ENCODE measurements at regions not wholly inside any gene's neighbourhood (a gene's known extent, or its start where the extent isn't known, plus 50 kb on each side); places are given as distances from the start of the nearest gene placed in this dataset.

- Histone ChIP-seq H3K36me3 (ENCODE audit: control insufficient read depth in 2 of 3, insufficient read depth in 3 of 3, low read length in 3 of 3) (no peaks in the 10 kb centered on the region), H3K27ac (ENCODE audit: low read depth, low read length) (no peak overlapping the region), H3K4me3 (ENCODE audit: low read length) (no peak overlapping the region), H3K27me3 (ENCODE audit: control insufficient read depth in 2 of 2, insufficient read depth in 2 of 2, low read length in 2 of 2) (no peaks in the 10 kb centered on the region), H3K9me3 (ENCODE audit: control insufficient read depth in 2 of 3, low read length in 3 of 3) (no peaks in the 10 kb centered on the region), H3K4me1 (ENCODE audit: control insufficient read depth in 2 of 2, insufficient read depth in 2 of 2, low read length in 2 of 2) (no peaks in the 10 kb centered on the region)
- Mint-ChIP-seq H3K27ac (no peak overlapping the region), H3K4me1 (no peaks in the 10 kb centered on the region), H3K36me3 (no peaks in the 10 kb centered on the region), H3K4me3 (no peak overlapping the region), H3K9me3 (peaks cover 0 to 5% (median 0%) of the 10 kb centered on the region in 11 donors), H3K27me3 (peaks cover 0 to 12% (median 5%) of the 10 kb centered on the region in 5 donors)
- ATAC-seq (no peak), DNase-seq (no peak)
- intact Hi-C loops (cut with micrococcal nuclease), result no loop called here
- POLR2A ChIA-PET, result no interaction called here
- CTCF ChIA-PET, result no interaction called here
These were observed 171.9 kb downstream of the MAD2L1 start for GRCh38 chr4:119894650-119895208.

GRCh38 chr4:119873794-119874325 lies 192.8 kb downstream of the MAD2L1 start:
- ChIA-PET CTCF (no interaction called here), POLR2A (no interaction called here)
- DNase-seq (no peak), ATAC-seq (no peak)
- Histone ChIP-seq H3K4me1 (ENCODE audit: control insufficient read depth in 2 of 2, insufficient read depth in 2 of 2, low read length in 2 of 2) (no peaks in the 10 kb centered on the region), H3K4me3 (ENCODE audit: low read length) (no peak overlapping the region), H3K9me3 (ENCODE audit: control insufficient read depth in 2 of 3, low read length in 3 of 3) (no peaks in the 10 kb centered on the region), H3K36me3 (ENCODE audit: control insufficient read depth in 2 of 3, insufficient read depth in 3 of 3, low read length in 3 of 3) (no peaks in the 10 kb centered on the region), H3K27ac (ENCODE audit: low read depth, low read length) (no peak overlapping the region), H3K27me3 (ENCODE audit: control insufficient read depth in 2 of 2, insufficient read depth in 2 of 2, low read length in 2 of 2) (no peaks in the 10 kb centered on the region)
- H3K27me3 Mint-ChIP-seq, result peaks cover 0 to 4% (median 0%) of the 10 kb centered on the region in 5 donors
- peaks cover 0 to 8% (median 0%) of the 10 kb centered on the region in 11 donors for H3K9me3 Mint-ChIP-seq
- intact Hi-C loops (cut with micrococcal nuclease), result no loop called here
- no peak overlapping the region for H3K4me3 Mint-ChIP-seq
- H3K27ac Mint-ChIP-seq, result no peak overlapping the region
- no peaks in the 10 kb centered on the region for H3K36me3 Mint-ChIP-seq
- no peaks in the 10 kb centered on the region for H3K4me1 Mint-ChIP-seq

DNA sequence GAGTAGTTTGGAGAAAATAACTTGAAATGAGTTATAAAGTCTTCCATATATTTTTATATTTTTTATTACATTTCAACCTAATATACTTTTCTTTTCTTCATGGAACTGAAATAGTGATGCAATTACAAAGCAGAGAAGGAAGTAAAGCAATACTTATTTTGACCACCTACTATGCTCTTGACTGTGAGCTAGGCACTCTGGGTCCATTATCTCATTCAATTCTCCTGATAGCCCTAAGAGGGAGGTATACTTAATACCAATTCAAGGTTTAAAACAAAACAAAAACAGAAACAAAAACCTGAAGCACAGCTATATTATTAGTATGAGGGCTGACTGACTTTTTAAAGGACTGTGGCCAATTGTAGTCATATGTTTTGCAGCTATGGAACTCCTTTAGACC lies 193.5 kb downstream of the MAD2L1 start:
- Mint-ChIP-seq H3K4me3 (no peak overlapping the region), H3K36me3 (no peaks in the 10 kb centered on the region), H3K27ac (no peak overlapping the region), H3K4me1 (no peaks in the 10 kb centered on the region), H3K9me3 (peaks cover 0 to 3% (median 0%) of the 10 kb centered on the region in 11 donors), H3K27me3 (peaks cover 0 to 4% (median 0%) of the 10 kb centered on the region in 5 donors)
- Histone ChIP-seq H3K36me3 (ENCODE audit: control insufficient read depth in 2 of 3, insufficient read depth in 3 of 3, low read length in 3 of 3) (no peaks in the 10 kb centered on the region), H3K27me3 (ENCODE audit: control insufficient read depth in 2 of 2, insufficient read depth in 2 of 2, low read length in 2 of 2) (no peaks in the 10 kb centered on the region), H3K4me3 (ENCODE audit: low read length) (no peak overlapping the region), H3K9me3 (ENCODE audit: control insufficient read depth in 2 of 3, low read length in 3 of 3) (no peaks in the 10 kb centered on the region), H3K4me1 (ENCODE audit: control insufficient read depth in 2 of 2, insufficient read depth in 2 of 2, low read length in 2 of 2) (no peaks in the 10 kb centered on the region), H3K27ac (ENCODE audit: low read depth, low read length) (no peak overlapping the region)
- DNase-seq (no peak), ATAC-seq (no peak)
- ChIA-PET CTCF (no interaction called here), POLR2A (no interaction called here)
- intact Hi-C loops (cut with micrococcal nuclease), result no loop called here

DNA sequence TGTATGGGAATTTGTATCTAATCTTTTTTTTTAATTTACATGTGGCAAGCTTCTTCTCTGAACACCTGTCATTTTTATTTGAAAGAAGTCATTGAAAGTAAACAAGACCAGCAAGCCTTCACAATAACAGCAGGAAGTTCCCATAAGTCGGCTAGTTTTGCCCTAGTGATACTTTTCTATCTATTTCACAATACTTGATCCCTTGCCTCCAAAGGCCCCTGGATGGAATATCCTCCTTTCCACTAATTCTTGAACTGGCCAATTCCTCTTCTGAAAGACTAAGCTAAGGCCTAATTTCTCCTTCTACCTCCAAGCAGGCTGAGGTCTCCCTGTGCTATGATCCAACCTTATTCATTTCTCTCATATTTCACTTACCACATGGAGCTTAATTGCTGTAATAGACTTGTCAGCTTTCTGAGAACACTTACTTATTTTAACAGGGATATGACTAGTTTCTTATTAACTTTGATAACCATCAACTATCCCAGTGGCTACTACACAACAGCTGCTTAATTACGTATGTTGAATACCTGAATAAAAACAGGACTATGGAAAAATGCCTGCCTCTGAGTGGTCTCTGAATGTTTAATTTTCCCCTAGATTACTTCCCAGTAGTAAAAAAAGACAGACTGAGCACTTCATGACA lies 194.2 kb downstream of the MAD2L1 start:
- CTCF ChIA-PET, result no interaction called here
- intact Hi-C loops (cut with micrococcal nuclease), result no loop called here
- Histone ChIP-seq H3K4me1 (ENCODE audit: control insufficient read depth in 2 of 2, insufficient read depth in 2 of 2, low read length in 2 of 2) (no peaks in the 10 kb centered on the region), H3K27ac (ENCODE audit: low read depth, low read length) (no peak overlapping the region), H3K36me3 (ENCODE audit: control insufficient read depth in 2 of 3, insufficient read depth in 3 of 3, low read length in 3 of 3) (no peaks in the 10 kb centered on the region), H3K4me3 (ENCODE audit: low read length) (no peak overlapping the region), H3K27me3 (ENCODE audit: control insufficient read depth in 2 of 2, insufficient read depth in 2 of 2, low read length in 2 of 2) (no peaks in the 10 kb centered on the region), H3K9me3 (ENCODE audit: control insufficient read depth in 2 of 3, low read length in 3 of 3) (no peaks in the 10 kb centered on the region)
- Mint-ChIP-seq H3K4me3 (no peak overlapping the region), H3K4me1 (no peaks in the 10 kb centered on the region), H3K27me3 (peaks cover 0 to 4% (median 0%) of the 10 kb centered on the region in 5 donors), H3K27ac (no peak overlapping the region), H3K9me3 (peaks cover 0 to 1% (median 0%) of the 10 kb centered on the region in 11 donors), H3K36me3 (no peaks in the 10 kb centered on the region)
- POLR2A ChIA-PET, result no interaction called here
- no peak for DNase-seq
- no peak for ATAC-seq

GRCh38 chr4:119870856-119871255 lies 195.8 kb downstream of the MAD2L1 start:
- H3K9me3 ChIP-seq (ENCODE audit: control insufficient read depth in 2 of 3, low read length in 3 of 3), result no peaks in the 10 kb centered on the region
- H3K4me3 ChIP-seq (ENCODE audit: low read length), result no peak overlapping the region
- Mint-ChIP-seq H3K4me3 (no peak overlapping the region), H3K4me1 (no peaks in the 10 kb centered on the region), H3K36me3 (no peaks in the 10 kb centered on the region), H3K9me3 (no peaks in the 10 kb centered on the region), H3K27ac (no peak overlapping the region), H3K27me3 (peaks cover 0 to 4% (median 0%) of the 10 kb centered on the region in 5 donors)
- intact Hi-C loops (cut with micrococcal nuclease), result no loop called here
- H3K27me3 ChIP-seq (ENCODE audit: control insufficient read depth in 2 of 2, insufficient read depth in 2 of 2, low read length in 2 of 2), result no peaks in the 10 kb centered on the region
- no peak overlapping the region for H3K27ac ChIP-seq (ENCODE audit: low read depth, low read length)
- DNase-seq (no peak), ATAC-seq (no peak)
- POLR2A ChIA-PET, result no interaction called here
- no peaks in the 10 kb centered on the region for H3K36me3 ChIP-seq (ENCODE audit: control insufficient read depth in 2 of 3, insufficient read depth in 3 of 3, low read length in 3 of 3)
- CTCF ChIA-PET, result no interaction called here
- H3K4me1 ChIP-seq (ENCODE audit: control insufficient read depth in 2 of 2, insufficient read depth in 2 of 2, low read length in 2 of 2), result no peaks in the 10 kb centered on the region

- Mint-ChIP-seq H3K4me3 (no peak overlapping the region), H3K4me1 (no peaks in the 10 kb centered on the region), H3K36me3 (no peaks in the 10 kb centered on the region), H3K9me3 (peaks cover 0 to 2% (median 0%) of the 10 kb centered on the region in 11 donors), H3K27me3 (no peaks in the 10 kb centered on the region), H3K27ac (no peak overlapping the region)
- Histone ChIP-seq H3K4me3 (ENCODE audit: low read length) (no peak overlapping the region), H3K27ac (ENCODE audit: low read depth, low read length) (no peak overlapping the region), H3K9me3 (ENCODE audit: control insufficient read depth in 2 of 3, low read length in 3 of 3) (no peaks in the 10 kb centered on the region), H3K36me3 (ENCODE audit: control insufficient read depth in 2 of 3, insufficient read depth in 3 of 3, low read length in 3 of 3) (no peaks in the 10 kb centered on the region), H3K4me1 (ENCODE audit: control insufficient read depth in 2 of 2, insufficient read depth in 2 of 2, low read length in 2 of 2) (no peaks in the 10 kb centered on the region), H3K27me3 (ENCODE audit: control insufficient read depth in 2 of 2, insufficient read depth in 2 of 2, low read length in 2 of 2) (no peaks in the 10 kb centered on the region)
- POLR2A ChIA-PET, result no interaction called here
- intact Hi-C loops (cut with micrococcal nuclease), result no loop called here
- DNase-seq (no peak), ATAC-seq (no peak)
- CTCF ChIA-PET, result no interaction called here
These were observed 200.9 kb downstream of the MAD2L1 start for GRCh38 chr4:119865789-119866188.

DNA sequence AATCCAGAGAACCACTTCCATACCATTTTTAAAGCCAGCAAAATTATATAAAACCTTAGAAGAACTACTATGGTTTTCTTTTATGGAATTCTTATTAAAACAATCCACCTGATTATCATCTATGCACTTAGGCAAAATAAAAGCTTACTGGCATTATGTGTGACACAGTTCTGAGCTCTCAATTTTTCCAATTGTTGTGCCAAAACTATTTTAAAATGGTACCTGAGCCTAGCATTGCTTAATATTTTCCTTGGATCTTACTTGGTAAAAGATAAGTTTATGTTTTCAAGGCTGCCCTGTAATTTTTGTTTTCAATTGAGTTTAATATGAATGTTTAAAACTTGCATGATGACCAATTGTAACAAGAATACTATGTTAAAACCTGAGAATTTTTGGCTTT lies 201.3 kb downstream of the MAD2L1 start:
- ATAC-seq (no peak), DNase-seq (no peak)
- Histone ChIP-seq H3K36me3 (ENCODE audit: control insufficient read depth in 2 of 3, insufficient read depth in 3 of 3, low read length in 3 of 3) (no peaks in the 10 kb centered on the region), H3K4me1 (ENCODE audit: control insufficient read depth in 2 of 2, insufficient read depth in 2 of 2, low read length in 2 of 2) (no peaks in the 10 kb centered on the region), H3K9me3 (ENCODE audit: control insufficient read depth in 2 of 3, low read length in 3 of 3) (no peaks in the 10 kb centered on the region), H3K27ac (ENCODE audit: low read depth, low read length) (no peak overlapping the region), H3K4me3 (ENCODE audit: low read length) (no peak overlapping the region), H3K27me3 (ENCODE audit: control insufficient read depth in 2 of 2, insufficient read depth in 2 of 2, low read length in 2 of 2) (no peaks in the 10 kb centered on the region)
- intact Hi-C loops (cut with micrococcal nuclease), result no loop called here
- no peaks in the 10 kb centered on the region for H3K27me3 Mint-ChIP-seq
- no peak overlapping the region for H3K27ac Mint-ChIP-seq
- ChIA-PET CTCF (no interaction called here), POLR2A (no interaction called here)
- H3K4me3 Mint-ChIP-seq, result no peak overlapping the region
- peaks cover 0 to 2% (median 0%) of the 10 kb centered on the region in 11 donors for H3K9me3 Mint-ChIP-seq
- no peaks in the 10 kb centered on the region for H3K36me3 Mint-ChIP-seq
- H3K4me1 Mint-ChIP-seq, result no peaks in the 10 kb centered on the region

All from naive thymus-derived CD4-positive, alpha-beta T cell (primary cell).